ENCODE measurements at regions not wholly inside any gene's neighbourhood (a gene's known extent, or its start where the extent isn't known, plus 50 kb on each side); places are given as distances from the start of the nearest gene placed in this dataset.

- DNase-seq (ENCODE audit: low read depth in 4 of 4, low spot score in 3 of 4) = no peak
Measured at GRCh38 chr12:3931206-3931605, 58.0 kb upstream of the PARP11 start.

GRCh38 chr12:3929875-3930615, 56.8 kb upstream of the PARP11 start:
- no peak for DNase-seq (ENCODE audit: low read depth in 4 of 4, low spot score in 3 of 4)

GRCh38 chr12:3928538-3929184, 55.5 kb upstream of the PARP11 start:
- DNase-seq (ENCODE audit: low read depth in 4 of 4, low spot score in 3 of 4) = peak in 2 of 4 donors; percentile 41 to 42

- DNase-seq (ENCODE audit: low read depth in 4 of 4, low spot score in 3 of 4) = no peak
Measured at GRCh38 chr12:3925621-3926020, 52.4 kb upstream of the PARP11 start.

- no peak for DNase-seq (ENCODE audit: low read depth in 4 of 4, low spot score in 3 of 4)
Measured at GRCh38 chr12:3924761-3925160, 51.6 kb upstream of the PARP11 start.

GRCh38 chr12:3923021-3923420, 49.8 kb upstream of the PARP11 start:
- no peak for DNase-seq (ENCODE audit: low read depth in 4 of 4, low spot score in 3 of 4)

Measured in left renal pelvis (tissue), 4 donors.